ENCODE measurements at regions not wholly inside any gene's neighbourhood (a gene's known extent, or its start where the extent isn't known, plus 50 kb on each side); places are given as distances from the start of the nearest gene placed in this dataset.

- TF ChIP-seq GATA2 (IDR thresholded peaks at IDR 0.05; ENCODE audit: low read depth, low read length) (no peak), GATA3 (IDR thresholded peaks at IDR 0.05; ENCODE audit: low read depth, low read length) (no peak)
These were observed 131.2 kb upstream of the PIK3R1 start for GRCh38 chr5:68084396-68084795.
